GM12878 (cell line): ENCODE measurements at regions not wholly inside any gene's neighbourhood (a gene's known extent, or its start where the extent isn't known, plus 50 kb on each side); places are given as distances from the start of the nearest gene placed in this dataset.

Source experiments
- ATAC-seq: fragments of 200-7000 bp; cut with Tn5 transposase; 3 replicates; pipeline ENCODE4 v1.9.1; 2020; ENCODE audit warnings: mild to moderate bottlenecking, moderate library complexity
- BruUV-seq: library from RNA; stranded (reverse); fragments of 400-500 nt; replicated peaks from 2 replicates; lab custom pipeline; 2021; lab: Mats Ljungman, UMichigan
- CTCF ChIA-PET: fragments of 300-600 bp; sonication (Branson Sonifier 250); formaldehyde crosslinking; extraction: SDS; loops from one replicate; lab custom pipeline; 2021; ENCODE audit warnings: inconsistent platforms; lab: Yijun Ruan, JAX
- POLR2A ChIA-PET: fragments of 350-600 bp; formaldehyde crosslinking; extraction: SDS; loops from one replicate; lab custom pipeline; 2021; ENCODE audit warnings: inconsistent platforms; lab: Charles Lee
- RAD21 ChIA-PET: fragments of 300-600 bp; sonication (Branson Sonifier 250); formaldehyde crosslinking; loops from one replicate; lab custom pipeline; 2023; ENCODE audit warnings: antibody characterized with exemption; ENCODE audit not compliant: unreplicated experiment; lab: Charles Lee
- SMC1A ChIA-PET: fragments of 300-600 bp; sonication (Branson Sonifier 250); formaldehyde crosslinking; loops from one replicate; lab custom pipeline; 2023; ENCODE audit not compliant: unreplicated experiment, uncharacterized antibody; lab: Charles Lee
- DNase-seq: peaks from one replicate; pipeline ENCODE4 v3.0.0-alpha.2; 2011; ENCODE audit warnings: low read depth, low spot score
- FAIRE-seq: peaks from 3 replicates; lab custom pipeline; 2011; peaks lifted over from hg19 to GRCh38; lab: Jason Lieb, UNC
- H2AFZ ChIP-seq: 2 replicates; pipeline ENCODE4 v1.6.0; 2011; ENCODE audit warnings: low read depth, low read length, control low read depth; ENCODE audit not compliant: control insufficient read depth
- H3K27ac ChIP-seq: 2 replicates; pipeline ENCODE4 v1.5.1; 2011; ENCODE audit warnings: control low read depth; ENCODE audit not compliant: control insufficient read depth, insufficient read depth
- H3K27me3 ChIP-seq, 2 experiments: replicated peaks in 1 of 2; 2 replicates each; pipeline versions ENCODE4 v1.6.0 to v1.6.1; 2011; ENCODE audit warnings: low read length in 1 of 2; ENCODE audit not compliant: control insufficient read depth in 2 of 2, insufficient read depth in 2 of 2
- H3K36me3 ChIP-seq, 2 experiments: 2 replicates each; pipeline ENCODE4 v1.5.1; 2011; ENCODE audit warnings: low read length in 1 of 2; ENCODE audit not compliant: control insufficient read depth in 2 of 2, insufficient read depth in 2 of 2
- H3K4me1 ChIP-seq: 2 replicates; pipeline ENCODE4 v1.6.1; 2011; ENCODE audit warnings: mild to moderate bottlenecking, low read length, moderate library complexity, mixed read lengths; ENCODE audit not compliant: control insufficient read depth, insufficient read depth
- H3K4me2 ChIP-seq: 2 replicates; pipeline ENCODE4 v1.6.0; 2011; ENCODE audit warnings: control low read depth; ENCODE audit not compliant: control insufficient read depth, insufficient read depth
- H3K4me3 ChIP-seq: fragments of 200-600 bp; sonication (generic); 2 replicates; pipeline ENCODE4 v1.5.1; 2016
- H3K79me2 ChIP-seq: 2 replicates; pipeline ENCODE4 v1.6.0; 2011; ENCODE audit warnings: low read length; ENCODE audit not compliant: control insufficient read depth, insufficient read depth
- H3K9ac ChIP-seq: 2 replicates; pipeline ENCODE4 v1.8.0; 2011; ENCODE audit warnings: low read length, control low read depth, mixed read lengths; ENCODE audit not compliant: control insufficient read depth, insufficient read depth
- H3K9me3 ChIP-seq: replicated peaks from 3 replicates; pipeline ENCODE4 v1.5.1; 2011; ENCODE audit warnings: mild to moderate bottlenecking, low read length; ENCODE audit not compliant: control insufficient read depth, insufficient read depth
- H4K20me1 ChIP-seq: 2 replicates; pipeline ENCODE4 v1.6.0; 2011; ENCODE audit not compliant: control insufficient read depth, insufficient read depth
- BACH1 ChIP-seq: fragments of 450-650 bp; IDR thresholded peaks from 2 replicates; pipeline ENCODE4 v1.6.1; 2017; ENCODE audit warnings: mild to moderate bottlenecking, borderline replicate concordance
- MXI1 ChIP-seq: fragments of 150-350 bp; IDR thresholded peaks from 2 replicates; pipeline ENCODE4 v1.6.1; 2011; ENCODE audit warnings: low read depth, mild to moderate bottlenecking, inconsistent platforms, low read length, improper control_type of control experiment
- RFX5 ChIP-seq: IDR thresholded peaks from 2 replicates; pipeline ENCODE4 v1.6.1; 2011; ENCODE audit warnings: low read depth, low read length, improper control_type of control experiment
- SMARCA5 ChIP-seq: fragments of 450-650 bp; IDR thresholded peaks from 2 replicates; pipeline ENCODE4 v1.6.1; 2017; ENCODE audit warnings: mild to moderate bottlenecking
- WGBS: methylation state at CpG from one replicate; pipeline ENCODE4 v1.1.6; 2016; ENCODE audit warnings: low lambda C conversion rate; ENCODE audit not compliant: insufficient replicate concordance, insufficient coverage; ENCODE audit errors: missing lambda C conversion rate; 5-methylcytosine and 5-hydroxymethylcytosine counted together
- in situ Hi-C: fragments of 300-500 bp; cut with MboI; formaldehyde crosslinking; loops from 9 replicates; pipeline ENCODE4 v1.14.3; 2018; ENCODE audit warnings: mixed read lengths
- intact Hi-C: fragments of 100-400 bp; cut with micrococcal nuclease; formaldehyde crosslinking; loops from one replicate; pipeline ENCODE4 v1.14.2; 2022; ENCODE audit not compliant: unreplicated experiment
- TF ChIP-seq, protein P1 (sequence below), 3 experiments: IDR thresholded peaks in 2 of 3; conservative IDR thresholded peaks in 1 of 3; 2 replicates each; pipeline ENCODE4 v1.5.1; 2011; ENCODE audit warnings: low read depth in 3 of 3, low read length in 3 of 3, mild to moderate bottlenecking in 3 of 3, control low read depth in 2 of 3, moderate library complexity in 2 of 3, inconsistent platforms in 1 of 3, mixed read lengths in 1 of 3; ENCODE audit not compliant: control insufficient read depth in 2 of 3, insufficient read depth in 1 of 3; ENCODE audit errors: extremely low read depth in 1 of 3
- TF ChIP-seq, protein P2 (sequence below): fragments of 450-650 bp; IDR thresholded peaks from 2 replicates; pipeline ENCODE4 v1.6.1; 2017; ENCODE audit warnings: borderline replicate concordance

DNA sequence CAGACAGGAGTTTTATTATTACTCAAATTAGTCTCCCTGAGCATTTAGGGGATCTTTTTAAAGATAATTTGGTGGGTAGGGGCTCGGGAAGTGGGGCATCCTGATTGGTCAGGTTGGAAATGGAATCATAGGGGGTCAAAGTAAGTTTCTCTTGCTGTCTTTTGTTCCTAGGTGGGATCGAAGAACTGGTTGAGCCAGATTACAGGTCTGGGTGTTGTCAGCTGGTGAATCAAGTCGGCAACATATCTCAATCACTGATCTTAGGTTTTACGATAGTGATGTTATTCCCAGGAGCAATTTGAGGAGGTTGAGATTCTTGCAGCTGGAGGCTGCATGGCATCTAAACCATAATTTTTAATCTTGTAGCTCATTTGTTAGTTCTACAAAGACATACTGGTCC is 629.5 kb upstream of the AMOT start:
- RAD21 ChIA-PET = no interaction called here
- no peaks in the 10 kb centered on the region for H3K36me3 ChIP-seq
- H2AFZ ChIP-seq = no peak overlapping the region
- H3K9me3 ChIP-seq = no peaks in the 10 kb centered on the region
- H3K9ac ChIP-seq = no peak overlapping the region
- FAIRE-seq (no peak), DNase-seq (no peak), ATAC-seq (no peak)
- CTCF ChIA-PET = no interaction called here
- H4K20me1 ChIP-seq = no peaks in the 10 kb centered on the region
- H3K4me1 ChIP-seq = no peaks in the 10 kb centered on the region
- no TSS peak for BruUV-seq
- WGBS = 1% methylated on average over 4 of the region's 4 CpGs
- no peaks in the 10 kb centered on the region for H3K79me2 ChIP-seq
- intact Hi-C loops (loop anchor here (10.0 kb wide), 1 partner anchor 275 kb away; no protein-coding TSS in a partner anchor), in situ Hi-C loops (no loop called here)
- H3K27ac ChIP-seq = no peak overlapping the region
- POLR2A ChIA-PET = no interaction called here
- SMC1A ChIA-PET = no interaction called here
- H3K27me3 ChIP-seq = no peaks in the 10 kb centered on the region
- no peak overlapping the region for H3K4me3 ChIP-seq
- TF ChIP-seq RFX5 (no peak), MXI1 (no peak), SMARCA5 (no peak), BACH1 (no peak)
- TF ChIP-seq, protein P1, sequence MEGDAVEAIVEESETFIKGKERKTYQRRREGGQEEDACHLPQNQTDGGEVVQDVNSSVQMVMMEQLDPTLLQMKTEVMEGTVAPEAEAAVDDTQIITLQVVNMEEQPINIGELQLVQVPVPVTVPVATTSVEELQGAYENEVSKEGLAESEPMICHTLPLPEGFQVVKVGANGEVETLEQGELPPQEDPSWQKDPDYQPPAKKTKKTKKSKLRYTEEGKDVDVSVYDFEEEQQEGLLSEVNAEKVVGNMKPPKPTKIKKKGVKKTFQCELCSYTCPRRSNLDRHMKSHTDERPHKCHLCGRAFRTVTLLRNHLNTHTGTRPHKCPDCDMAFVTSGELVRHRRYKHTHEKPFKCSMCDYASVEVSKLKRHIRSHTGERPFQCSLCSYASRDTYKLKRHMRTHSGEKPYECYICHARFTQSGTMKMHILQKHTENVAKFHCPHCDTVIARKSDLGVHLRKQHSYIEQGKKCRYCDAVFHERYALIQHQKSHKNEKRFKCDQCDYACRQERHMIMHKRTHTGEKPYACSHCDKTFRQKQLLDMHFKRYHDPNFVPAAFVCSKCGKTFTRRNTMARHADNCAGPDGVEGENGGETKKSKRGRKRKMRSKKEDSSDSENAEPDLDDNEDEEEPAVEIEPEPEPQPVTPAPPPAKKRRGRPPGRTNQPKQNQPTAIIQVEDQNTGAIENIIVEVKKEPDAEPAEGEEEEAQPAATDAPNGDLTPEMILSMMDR (IDR thresholded peaks at IDR 0.05 in 2 of 3, conservative IDR thresholded peaks at IDR 0.05 in 1 of 3; ENCODE audit: control insufficient read depth in 2 of 3, extremely low read depth in 1 of 3, insufficient read depth in 1 of 3, low read depth in 3 of 3, low read length in 3 of 3) = no peak
- TF ChIP-seq, protein P2, sequence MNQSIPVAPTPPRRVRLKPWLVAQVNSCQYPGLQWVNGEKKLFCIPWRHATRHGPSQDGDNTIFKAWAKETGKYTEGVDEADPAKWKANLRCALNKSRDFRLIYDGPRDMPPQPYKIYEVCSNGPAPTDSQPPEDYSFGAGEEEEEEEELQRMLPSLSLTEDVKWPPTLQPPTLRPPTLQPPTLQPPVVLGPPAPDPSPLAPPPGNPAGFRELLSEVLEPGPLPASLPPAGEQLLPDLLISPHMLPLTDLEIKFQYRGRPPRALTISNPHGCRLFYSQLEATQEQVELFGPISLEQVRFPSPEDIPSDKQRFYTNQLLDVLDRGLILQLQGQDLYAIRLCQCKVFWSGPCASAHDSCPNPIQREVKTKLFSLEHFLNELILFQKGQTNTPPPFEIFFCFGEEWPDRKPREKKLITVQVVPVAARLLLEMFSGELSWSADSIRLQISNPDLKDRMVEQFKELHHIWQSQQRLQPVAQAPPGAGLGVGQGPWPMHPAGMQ = no peak
- no peak overlapping the region for H3K4me2 ChIP-seq
